Thoracic aorta (tissue), 2 donors: ENCODE measurements at regions not wholly inside any gene's neighbourhood (a gene's known extent, or its start where the extent isn't known, plus 50 kb on each side); places are given as distances from the start of the nearest gene placed in this dataset.

ENCODE experiments used
- ATAC-seq: fragments of 150-250 bp; one replicate; pipeline ENCODE4 v1.8.0; 2017; ENCODE audit warnings: low read depth; ENCODE audit not compliant: insufficient number of reproducible peaks, low FRiP score
- DNase-seq: peaks from one replicate; pipeline ENCODE4 v3.0.0-alpha.2; 2020; ENCODE audit warnings: low spot score
- H3K27ac ChIP-seq, 2 donors: fragments of 200-600 bp; sonication (generic); 1 replicate in 1 of 2; 2 replicates in 1 of 2; pipeline ENCODE4 v1.5.1; 2016; ENCODE audit warnings: mild to moderate bottlenecking in 2 of 2, moderate library complexity in 2 of 2
- H3K27me3 ChIP-seq: fragments of 200-600 bp; sonication (generic); replicated peaks from 2 replicates; pipeline ENCODE4 v1.6.0; 2016; ENCODE audit warnings: mild to moderate bottlenecking; ENCODE audit not compliant: insufficient read depth
- H3K36me3 ChIP-seq: fragments of 200-600 bp; sonication (generic); one replicate; pipeline ENCODE4 v1.5.1; 2016
- H3K4me1 ChIP-seq, 2 donors: fragments of 200-600 bp; sonication (generic); 1 replicate in 1 of 2; 2 replicates in 1 of 2; pipeline versions ENCODE4 v1.5.1 to v1.6.0; 2016; ENCODE audit warnings: low read depth in 2 of 2, mild to moderate bottlenecking in 1 of 2; ENCODE audit not compliant: control insufficient read depth in 1 of 2
- H3K4me3 ChIP-seq: fragments of 200-600 bp; sonication (generic); 2 replicates; pipeline ENCODE4 v1.5.1; 2016; ENCODE audit warnings: mild to moderate bottlenecking
- H3K9me3 ChIP-seq: fragments of 200-600 bp; sonication (generic); 2 replicates; pipeline ENCODE4 v1.5.1; 2016
- CTCF ChIP-seq: fragments of 200-600 bp; sonication (generic); IDR thresholded peaks from one replicate; pipeline ENCODE4 v1.5.1; 2019; ENCODE audit warnings: antibody characterized with exemption

DNA sequence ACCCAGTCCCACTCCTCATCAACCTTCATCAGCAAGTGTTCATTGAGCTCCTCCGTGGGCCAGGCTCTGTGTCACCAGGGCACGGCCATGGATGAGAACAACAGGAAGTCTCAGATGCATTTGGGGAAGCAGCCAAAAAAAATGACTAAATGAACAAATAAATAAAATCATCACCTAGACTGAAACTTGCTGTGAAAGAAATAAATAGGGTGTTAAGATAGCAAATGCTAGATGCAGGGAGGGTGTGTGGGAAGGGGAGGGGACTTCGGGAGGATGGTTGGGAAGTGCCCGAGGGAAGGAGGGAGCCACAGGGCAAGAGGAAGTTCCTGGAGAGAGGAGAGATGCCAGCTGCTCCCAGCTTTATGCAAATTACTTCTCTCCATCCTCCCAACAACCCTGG lies 696.7 kb downstream of the PTPRU start:
- Histone ChIP-seq H3K4me1 (no peaks in the 10 kb centered on the region), H3K36me3 (no peaks in the 10 kb centered on the region), H3K27me3 (no peaks in the 10 kb centered on the region), H3K9me3 (no peaks in the 10 kb centered on the region), H3K27ac (no peak overlapping the region), H3K4me3 (no peak overlapping the region)
- no peak for DNase-seq
- no peak for TF ChIP-seq CTCF
- no peak for ATAC-seq

DNA sequence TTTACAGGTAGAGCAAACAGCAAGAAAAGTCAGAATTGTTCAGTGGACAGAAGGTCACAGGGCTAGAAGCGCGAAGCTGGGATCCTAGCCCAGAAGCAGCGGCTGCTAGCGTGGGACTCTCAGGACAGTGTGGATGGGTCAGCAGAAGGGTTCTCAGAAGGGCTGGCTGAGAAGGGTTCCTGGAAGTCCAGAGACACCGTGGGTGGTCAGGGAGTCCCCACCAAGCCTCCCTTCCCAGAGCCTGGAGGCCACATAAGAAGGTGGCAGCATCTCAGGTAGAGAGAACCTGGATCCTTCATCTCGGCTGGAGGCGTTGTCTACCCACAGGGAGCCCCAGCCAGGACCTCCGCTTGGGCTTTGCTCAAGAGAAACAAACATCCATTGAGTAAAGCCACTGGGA lies 696.3 kb downstream of the PTPRU start:
- Histone ChIP-seq H3K9me3 (no peaks in the 10 kb centered on the region), H3K27me3 (no peaks in the 10 kb centered on the region), H3K4me3 (no peak overlapping the region), H3K4me1 (no peaks in the 10 kb centered on the region), H3K36me3 (no peaks in the 10 kb centered on the region), H3K27ac (no peak overlapping the region)
- no peak for TF ChIP-seq CTCF
- ATAC-seq (no peak), DNase-seq (no peak)

GRCh38 chr1:29931477-29932175 lies 695.3 kb downstream of the PTPRU start:
- ATAC-seq (no peak), DNase-seq (no peak)
- H3K36me3 ChIP-seq, result no peaks in the 10 kb centered on the region
- no peak for TF ChIP-seq CTCF
- no peak overlapping the region for H3K27ac ChIP-seq
- no peaks in the 10 kb centered on the region for H3K9me3 ChIP-seq
- H3K27me3 ChIP-seq, result no peaks in the 10 kb centered on the region
- no peak overlapping the region for H3K4me3 ChIP-seq
- no peaks in the 10 kb centered on the region for H3K4me1 ChIP-seq

- H3K36me3 ChIP-seq, result no peaks in the 10 kb centered on the region
- no peak overlapping the region for H3K4me3 ChIP-seq
- H3K9me3 ChIP-seq, result no peaks in the 10 kb centered on the region
- DNase-seq (no peak), ATAC-seq (no peak)
- no peaks in the 10 kb centered on the region for H3K27me3 ChIP-seq
- no peaks in the 10 kb centered on the region for H3K4me1 ChIP-seq
- H3K27ac ChIP-seq, result no peak overlapping the region
- TF ChIP-seq CTCF, result no peak
Observed at GRCh38 chr1:29925058-29925457, 688.7 kb downstream of the PTPRU start.

DNA sequence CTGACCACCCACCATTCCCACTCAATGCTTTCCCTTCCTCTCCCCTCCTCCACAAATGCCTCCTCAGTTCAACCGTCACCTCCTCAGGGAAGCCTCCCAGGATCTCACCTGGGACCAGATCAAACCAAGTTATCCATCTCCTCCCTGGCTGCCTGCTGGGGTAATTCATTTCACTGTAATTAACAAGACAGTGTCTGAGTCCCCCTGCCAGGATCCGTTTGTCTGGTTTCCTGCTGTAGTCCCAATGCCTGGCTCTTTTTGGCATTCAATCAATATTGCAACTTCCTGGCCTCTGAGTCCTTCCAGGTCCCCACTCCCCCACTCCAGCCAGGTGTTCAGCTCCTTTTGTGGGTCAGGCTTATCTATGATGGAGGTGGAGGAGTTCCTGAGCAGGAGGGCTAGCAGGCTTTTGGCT lies 687.7 kb downstream of the PTPRU start:
- Histone ChIP-seq H3K4me3 (no peak overlapping the region), H3K36me3 (no peaks in the 10 kb centered on the region), H3K4me1 (no peaks in the 10 kb centered on the region), H3K9me3 (no peaks in the 10 kb centered on the region), H3K27ac (no peak overlapping the region), H3K27me3 (no peaks in the 10 kb centered on the region)
- no peak for DNase-seq
- TF ChIP-seq CTCF, result no peak
- ATAC-seq, result no peak
